Ammon's horn (tissue), 1 donor: ENCODE measurements at regions not wholly inside any gene's neighbourhood (a gene's known extent, or its start where the extent isn't known, plus 50 kb on each side); places are given as distances from the start of the nearest gene placed in this dataset.
"Not testable (repeated sequence)": the region's sequence is repeated elsewhere in the genome, so short reads cannot be mapped to it uniquely, and the experiment has no call there.

Experiments
- DNase-seq: peaks from one replicate; pipeline ENCODE4 v3.0.0-alpha.2; 2016; ENCODE audit warnings: low spot score

DNA sequence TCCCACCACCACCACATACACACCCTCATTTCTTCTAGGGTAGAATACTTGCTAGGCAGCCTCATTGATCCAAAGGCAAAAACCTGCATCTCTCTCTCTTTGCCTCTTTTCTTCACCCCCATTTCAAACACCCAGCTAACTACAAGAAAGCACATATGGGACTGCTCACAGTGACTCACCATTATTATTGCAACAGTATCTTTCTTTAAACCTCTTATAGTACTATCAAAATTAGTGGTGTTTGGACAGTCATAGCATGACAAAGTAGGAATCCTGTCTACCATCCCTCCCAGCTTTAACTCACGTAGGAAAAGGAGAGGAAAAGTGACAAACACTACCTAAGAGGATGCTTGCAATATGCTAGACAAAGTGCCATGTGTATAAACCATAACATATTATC is 422.5 kb upstream of the CRIM1 start:
- no peak for DNase-seq

DNA sequence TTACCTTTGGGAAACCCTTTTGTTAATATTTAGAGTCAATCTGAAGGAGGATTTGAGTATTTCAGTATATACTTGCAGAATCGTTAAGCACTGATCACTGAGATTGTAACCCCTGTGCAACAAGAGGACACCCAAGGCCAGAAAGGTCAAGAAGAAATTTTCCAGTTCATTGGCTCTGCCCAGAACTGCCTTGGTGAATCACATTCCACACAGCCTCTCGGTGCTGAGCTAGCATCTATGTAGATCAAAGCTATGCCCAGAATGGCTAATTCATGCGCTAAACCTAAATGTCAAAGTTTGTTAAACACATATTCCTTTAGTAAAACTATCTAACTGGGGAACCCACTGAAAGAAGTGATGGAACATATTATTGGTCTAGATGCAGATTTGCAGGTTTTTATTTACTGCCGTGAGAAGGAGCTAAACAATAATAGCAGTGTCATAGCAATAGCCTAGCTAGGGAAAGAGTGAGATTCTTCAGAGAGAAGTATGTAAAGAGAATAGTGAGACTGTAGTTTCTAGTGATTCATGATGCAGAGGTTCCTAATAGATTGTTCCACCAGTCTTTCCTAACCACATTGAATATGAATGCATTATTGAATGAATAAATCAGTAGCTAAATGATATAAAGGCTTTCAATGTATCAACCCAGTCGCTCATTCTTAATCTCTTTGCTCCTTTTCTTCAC is 423.2 kb upstream of the CRIM1 start:
- no peak for DNase-seq

DNA sequence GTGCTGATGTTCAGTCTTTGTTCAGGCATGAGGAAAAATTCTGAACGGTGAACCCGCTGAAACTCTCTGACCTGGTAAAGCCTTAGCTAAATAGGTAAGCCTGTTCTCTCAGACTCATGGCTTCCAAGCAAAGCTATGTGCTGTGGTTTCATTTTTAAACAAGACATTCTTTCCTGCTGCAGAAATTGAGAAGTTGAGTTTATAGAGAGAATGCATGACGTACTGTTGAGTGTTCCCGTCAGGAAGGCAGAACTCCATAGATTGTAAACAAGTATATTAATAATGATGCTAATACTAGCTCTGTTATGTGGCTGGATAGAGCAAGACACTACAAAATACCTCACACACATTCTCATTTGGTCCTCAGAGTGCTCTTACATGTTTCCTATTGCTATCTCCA is 424.0 kb upstream of the CRIM1 start:
- no peak for DNase-seq

DNA sequence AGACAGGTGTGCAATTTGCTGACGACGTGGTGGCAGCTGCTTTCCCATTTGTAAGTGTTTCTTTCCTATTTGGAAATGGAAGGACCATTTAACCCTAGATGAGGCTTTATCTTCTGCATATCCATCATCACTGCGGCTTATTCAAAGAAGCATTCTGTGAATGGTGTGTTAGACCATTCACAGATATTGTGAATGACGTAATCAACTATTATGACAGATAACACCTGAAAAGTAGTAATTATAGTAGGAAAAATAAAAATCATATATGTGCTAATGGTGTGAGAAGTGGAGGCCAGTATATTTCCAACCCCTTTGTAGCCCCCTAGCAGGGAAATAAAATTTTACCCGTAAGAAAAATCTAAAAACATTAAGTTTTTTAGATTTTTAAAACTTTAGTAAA is 424.5 kb upstream of the CRIM1 start:
- no peak for DNase-seq

DNA sequence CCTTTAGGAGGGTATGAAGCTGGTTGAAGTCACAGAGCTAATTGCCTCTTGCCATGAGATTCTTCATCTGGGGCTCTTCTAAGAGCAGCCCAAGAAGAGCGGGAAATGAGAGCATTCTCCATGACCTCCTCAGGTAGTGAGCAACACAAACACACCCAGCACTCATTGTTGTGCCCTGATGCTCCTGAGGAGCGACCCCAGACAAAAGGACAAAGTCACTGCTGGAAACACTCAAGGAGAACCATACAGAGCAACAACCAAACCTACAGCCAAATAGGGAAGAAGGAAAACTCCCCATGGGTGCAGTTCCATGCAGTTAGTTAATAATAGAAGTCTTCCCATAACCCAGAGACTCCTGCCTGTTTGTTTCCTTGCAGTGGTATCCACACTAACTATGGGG is 426.0 kb upstream of the CRIM1 start:
- no peak for DNase-seq

DNA sequence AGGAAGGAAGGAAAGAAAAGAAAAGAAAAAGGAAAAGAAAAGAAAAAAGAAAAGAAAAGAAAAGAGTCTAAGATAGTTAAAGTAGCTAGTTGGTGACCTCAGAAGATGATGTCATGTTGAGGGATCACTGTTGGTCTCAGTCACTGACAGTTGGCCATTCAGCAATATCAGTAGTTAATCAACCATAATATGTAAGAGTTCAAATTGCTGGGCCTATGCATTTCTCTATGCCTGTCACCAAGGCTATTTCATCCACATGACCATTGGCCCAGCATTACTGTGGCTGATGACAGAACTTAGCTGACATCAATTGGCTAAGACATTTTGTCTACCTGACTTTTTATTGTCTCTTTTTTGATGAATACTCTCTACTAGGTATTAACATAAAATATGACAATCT is 435.5 kb upstream of the CRIM1 start:
- no peak for DNase-seq

DNA sequence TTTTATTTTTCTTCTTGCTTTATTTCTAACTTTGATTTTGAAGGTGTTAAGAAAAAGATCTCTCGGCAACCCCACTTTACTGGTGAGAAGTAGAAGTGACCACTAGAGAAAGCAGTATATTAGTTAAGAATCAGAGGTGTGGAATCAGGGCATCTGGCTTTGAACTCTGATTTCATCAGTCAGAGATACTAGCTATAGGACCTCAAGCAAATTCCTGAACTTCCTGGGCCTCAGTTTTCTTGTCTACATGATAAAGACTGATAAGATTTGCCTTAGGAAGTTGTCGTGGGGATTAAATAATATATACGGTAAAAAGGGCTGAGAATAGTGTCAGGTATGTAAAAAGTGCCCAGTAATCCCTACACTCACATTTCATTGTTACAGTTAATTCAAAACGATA is 440.3 kb upstream of the CRIM1 start:
- no peak for DNase-seq

DNA sequence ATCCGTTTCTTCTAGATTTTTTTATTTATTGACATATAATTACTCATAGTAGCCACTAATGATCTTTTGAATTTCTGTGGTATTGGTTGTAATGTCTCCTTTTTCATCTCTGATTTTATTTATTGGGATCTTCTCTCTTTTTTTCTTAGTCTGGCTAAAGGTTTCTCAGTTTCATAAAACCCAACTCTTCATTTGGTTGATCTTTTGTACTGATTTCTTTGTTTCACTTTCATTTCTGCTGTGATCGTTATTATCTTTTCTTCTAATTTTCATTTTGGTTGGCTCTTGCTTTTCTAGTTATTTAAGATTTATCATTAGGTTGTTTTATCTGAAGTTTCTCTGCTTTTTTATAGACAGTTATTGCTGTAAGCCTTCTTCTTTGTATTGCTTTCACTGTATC is 463.6 kb upstream of the CRIM1 start:
- no peak for DNase-seq

DNA sequence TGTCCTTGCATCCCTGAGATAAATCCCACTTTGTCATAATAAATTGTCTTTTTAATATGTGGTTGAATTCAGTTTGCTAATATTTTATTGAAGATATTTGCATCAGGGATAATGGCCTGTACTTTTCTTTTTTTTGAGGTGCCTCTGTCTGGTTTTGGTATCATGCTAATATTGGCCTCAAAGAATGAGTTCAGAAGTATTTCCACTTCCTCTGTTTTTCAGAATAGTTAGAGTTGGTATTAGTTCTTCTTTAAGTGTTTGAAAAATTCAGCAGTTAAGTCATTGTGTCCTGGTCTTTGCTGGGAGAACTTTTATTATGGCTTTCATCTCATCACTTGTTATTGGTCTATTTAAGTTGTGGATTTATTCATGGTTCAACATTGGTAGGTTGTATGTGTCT is 464.1 kb upstream of the CRIM1 start:
- no peak for DNase-seq

DNA sequence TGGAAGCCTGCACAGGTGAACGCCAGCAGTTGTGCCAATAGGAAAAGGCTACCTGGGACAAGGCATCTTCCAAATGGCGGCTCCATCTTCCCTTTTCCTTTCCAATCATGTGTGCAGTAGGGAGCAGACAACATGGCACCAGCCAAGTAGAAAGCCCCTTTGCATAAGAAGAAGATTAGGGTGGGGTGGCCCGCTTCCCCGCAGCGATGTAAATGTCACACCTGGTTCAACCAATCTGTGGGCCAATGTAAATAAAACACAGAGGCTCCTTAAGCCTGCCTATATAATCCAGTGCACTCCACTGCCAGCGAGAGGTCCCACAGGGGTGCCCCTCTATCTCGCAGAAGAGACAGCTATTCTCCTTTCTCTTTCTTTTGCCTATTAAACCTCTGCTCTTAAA is 468.4 kb upstream of the CRIM1 start:
- no peak for DNase-seq

DNA sequence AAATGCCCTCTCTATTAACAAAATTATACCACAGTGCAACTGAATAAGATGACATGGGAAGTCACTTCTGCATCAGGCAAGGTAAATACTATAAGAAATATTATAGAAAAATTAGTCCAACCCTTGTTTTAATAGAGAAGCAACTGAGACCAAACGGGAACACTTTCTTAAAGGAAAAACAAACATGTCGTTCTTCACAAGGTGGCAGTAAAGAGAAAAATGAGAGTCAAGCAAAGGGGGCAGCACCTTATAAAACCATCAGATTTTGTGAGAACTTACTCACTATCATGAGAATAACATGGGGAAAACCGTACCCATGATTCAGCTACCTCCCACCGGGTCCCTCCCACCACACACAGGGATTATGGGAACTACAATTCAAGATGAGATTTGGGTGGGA is 481.7 kb upstream of the CRIM1 start:
- DNase-seq, result no peak

DNA sequence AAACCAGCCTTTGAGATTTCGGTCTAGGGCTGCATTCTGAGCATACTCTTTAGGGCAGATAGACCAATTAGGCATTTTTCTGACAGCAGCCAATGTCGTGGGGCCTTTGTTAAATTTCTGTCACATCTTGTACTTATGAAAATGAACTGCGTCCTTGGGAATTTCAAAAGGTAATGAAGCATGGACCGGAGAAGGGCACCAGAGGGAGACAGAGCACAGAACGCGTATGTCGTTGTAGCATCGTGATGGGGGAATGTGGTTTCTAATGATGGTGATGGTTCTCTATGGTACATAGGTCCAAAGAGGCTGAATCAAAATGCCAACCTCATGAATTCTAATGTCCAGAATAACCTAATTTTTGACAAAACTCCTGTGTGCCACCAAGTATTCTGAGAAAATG is 483.9 kb upstream of the CRIM1 start:
- DNase-seq, result no peak

DNA sequence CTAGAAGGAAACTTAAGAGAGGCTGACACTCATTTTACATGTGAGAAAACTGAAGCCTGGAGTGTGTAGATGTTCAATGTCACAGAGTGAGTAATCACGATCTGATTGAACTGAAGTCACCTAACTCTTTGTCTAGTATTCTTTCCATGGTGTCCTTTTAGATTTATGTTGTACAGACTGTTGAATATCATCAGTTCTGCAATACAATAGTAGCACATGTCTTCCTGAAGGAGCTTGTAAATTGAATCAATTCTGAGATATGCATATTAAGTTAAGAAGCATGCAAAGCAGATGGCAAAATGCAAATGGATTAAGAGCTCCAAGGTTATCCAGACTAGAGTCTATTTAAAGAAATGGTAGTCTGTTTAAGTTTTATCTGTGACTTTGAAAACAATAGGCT is 484.9 kb upstream of the CRIM1 start:
- no peak for DNase-seq

DNA sequence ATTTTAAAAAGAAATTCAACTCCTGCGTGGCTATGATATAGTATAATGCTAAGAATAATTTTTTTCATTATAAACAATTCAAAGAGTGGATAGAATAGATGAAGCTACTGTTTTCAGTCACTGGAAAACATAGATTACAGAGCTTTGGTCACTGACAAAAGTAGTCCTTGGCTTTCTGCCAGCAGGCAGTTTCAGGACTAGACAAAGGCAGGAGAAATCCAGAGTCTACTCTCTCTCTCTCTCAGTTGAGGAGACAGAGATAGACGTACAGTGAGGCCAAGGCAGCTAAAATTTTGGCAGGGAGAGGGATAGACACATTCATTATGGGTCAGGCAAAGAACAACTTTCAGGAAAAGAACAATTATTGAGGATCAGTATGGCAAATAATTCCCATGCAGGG is 491.4 kb upstream of the CRIM1 start:
- no peak for DNase-seq

DNA sequence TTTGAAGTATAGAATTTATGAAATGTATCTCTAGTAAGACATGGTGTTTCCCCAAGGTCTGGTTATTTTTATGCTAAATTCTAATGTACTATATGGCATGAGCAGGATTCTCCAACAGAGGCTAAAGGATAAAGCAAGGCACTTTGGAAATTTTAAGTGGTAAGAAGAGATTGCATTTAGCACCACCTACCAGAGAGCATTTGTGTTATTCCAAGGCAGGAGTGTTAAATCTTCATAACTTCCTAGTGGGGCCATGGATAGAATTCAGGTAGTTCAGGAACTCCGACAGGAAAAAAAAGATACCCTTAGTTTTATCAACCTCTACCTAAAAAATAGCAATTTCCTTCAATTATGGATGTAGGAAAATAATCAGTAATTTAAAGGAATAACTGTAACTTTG is 497.4 kb upstream of the CRIM1 start:
- DNase-seq, result no peak

DNA sequence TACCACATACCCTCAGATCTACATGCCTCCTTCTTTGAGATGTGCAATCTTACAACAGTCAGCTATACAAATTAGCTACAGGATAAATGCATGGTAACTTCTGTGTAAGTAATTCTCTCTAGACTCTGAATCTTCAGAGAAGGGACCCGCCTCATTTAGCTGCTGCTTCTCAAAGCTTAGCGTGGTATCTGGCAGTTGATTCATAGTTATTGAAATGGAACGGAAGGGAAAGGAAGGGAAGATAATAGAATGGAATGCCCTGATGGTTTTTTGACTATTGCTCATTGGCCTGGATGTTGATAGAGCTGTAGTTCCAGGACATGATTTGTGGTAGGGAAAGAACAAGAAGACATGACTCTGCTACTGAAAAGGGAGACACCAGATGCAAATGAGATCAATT is 498.1 kb upstream of the CRIM1 start:
- DNase-seq, result no peak

DNA sequence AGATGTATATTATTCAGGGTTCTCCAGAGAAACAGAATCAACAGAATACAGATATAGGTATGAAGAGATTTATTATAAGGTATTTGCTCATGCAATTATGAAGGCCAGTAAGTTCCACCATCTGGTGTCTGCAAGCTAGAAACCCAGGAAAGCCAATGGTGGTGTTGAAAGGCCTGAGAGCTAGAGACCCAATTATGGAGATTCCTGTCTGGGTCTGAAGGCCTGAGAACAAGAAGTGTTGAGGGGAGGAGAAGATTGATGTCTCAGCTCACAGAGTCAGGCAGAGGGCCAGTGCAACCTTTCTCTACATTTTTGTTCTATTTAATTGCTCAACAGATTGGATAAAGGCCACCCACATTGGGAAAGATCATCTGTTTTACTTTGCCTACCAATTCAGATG is 524.2 kb upstream of the CRIM1 start:
- DNase-seq, result no peak

DNA sequence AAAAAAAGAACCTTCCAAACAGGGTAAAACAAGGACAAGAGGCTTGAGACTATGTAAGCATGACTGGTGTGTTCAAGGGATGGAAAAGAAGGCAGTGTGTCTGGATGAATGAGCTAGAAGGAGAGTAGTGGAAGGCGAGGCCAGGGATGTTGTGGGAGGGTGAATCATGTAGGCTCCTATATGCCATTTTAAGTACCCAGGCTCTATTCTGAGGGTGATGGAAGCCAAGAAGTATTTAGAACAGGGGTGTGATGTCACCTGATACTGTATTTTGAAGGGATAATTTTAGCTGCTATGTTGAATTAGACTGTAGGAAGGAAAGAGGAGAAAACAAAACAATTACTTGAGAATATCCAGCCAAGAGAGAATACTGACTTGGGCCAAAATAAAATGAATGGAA is 524.7 kb upstream of the CRIM1 start:
- DNase-seq, result no peak

DNA sequence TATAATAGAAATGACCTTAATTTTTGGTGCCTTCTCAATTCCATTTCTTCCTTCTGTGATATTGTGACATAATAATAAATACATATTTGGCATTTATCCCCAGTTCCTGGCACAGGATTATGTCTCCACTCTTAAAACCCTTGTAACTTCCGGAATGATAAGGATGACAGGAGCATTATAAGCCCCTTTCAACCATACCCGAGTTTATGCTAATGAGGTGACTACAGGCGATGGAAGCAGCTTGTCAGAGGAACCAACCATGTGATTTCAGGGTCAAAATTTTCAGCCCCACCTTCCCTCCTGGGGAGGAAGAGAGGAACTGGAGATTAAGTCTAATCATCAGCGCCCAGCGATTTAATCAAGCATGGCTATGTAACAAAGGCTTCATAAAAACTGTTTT is 528.5 kb upstream of the CRIM1 start:
- no peak for DNase-seq

DNA sequence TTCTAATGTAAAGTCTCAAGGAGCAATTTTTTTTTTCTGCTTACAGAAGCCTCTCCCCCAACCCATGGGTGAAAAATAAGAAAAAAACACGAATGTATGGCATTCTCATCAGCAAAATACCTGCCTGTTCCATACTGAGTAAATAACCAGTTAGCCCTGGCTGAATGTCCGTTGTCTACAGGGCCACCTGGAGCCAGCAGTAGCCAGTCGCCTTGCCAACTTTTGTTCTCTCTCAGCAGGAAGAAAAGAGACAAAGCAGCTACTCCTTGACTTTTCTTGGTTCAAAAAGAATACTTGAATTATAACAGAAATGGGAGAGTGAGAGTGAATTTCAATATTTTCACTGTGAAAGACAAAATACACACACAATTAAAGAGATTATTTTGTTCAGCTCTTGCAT is 532.9 kb upstream of the CRIM1 start:
- no peak for DNase-seq

DNA sequence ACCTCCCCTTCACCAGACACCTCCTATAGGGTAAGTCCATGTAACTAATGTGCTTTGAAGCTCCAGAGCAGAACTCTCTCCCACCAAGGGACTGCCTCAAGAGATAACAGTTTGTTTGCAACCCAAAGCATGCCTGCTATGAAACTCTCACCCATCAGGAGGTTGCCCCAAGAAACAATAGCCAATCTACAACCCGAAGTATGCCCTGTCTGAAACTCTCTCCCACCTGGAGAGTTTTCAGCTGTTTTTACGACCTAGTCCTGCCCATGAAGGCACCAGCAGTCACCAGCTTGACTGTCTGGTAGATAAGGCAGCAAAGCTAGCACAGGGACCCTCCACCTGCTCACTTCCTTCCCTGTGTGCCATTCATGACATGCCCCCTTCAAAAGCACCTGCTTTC is 533.9 kb upstream of the CRIM1 start:
- DNase-seq, result no peak

DNA sequence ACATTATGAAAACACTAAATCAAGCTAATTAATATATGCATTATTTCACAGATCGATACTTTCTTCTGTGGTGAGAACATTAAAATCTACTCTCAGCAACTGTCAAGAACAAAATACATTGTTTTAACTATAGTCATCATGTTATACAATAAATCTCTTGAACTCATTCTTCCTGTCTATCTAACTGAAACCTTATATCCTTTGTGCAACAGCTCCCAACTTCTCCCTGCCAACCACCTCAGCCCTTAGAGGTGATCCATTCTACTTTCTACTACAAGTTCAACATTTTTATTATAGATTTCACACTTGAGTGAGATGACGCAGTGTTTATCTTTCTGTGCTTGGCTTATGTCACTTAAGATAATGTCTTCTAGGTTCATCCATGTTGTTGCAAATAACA is 535.2 kb upstream of the CRIM1 start:
- DNase-seq, result no peak

DNA sequence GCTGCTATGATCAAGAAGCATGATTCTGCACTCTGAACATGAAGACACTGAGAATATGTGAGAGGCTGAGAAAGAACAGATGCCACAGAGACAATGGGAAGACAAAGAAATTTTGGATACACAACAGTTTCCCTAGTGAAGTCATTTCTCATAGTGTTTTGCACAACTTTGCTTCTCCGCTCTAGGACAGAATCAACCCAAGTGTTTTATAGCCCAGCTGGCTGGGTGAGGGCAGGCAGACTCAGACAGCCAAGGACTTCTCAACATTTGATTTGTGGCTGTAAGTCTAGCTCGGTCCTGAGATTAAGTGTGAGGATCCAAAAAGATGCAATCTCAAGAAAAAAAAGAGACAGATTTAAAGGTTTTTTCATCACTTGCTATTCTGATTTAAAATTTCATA is 536.5 kb upstream of the CRIM1 start:
- no peak for DNase-seq

DNA sequence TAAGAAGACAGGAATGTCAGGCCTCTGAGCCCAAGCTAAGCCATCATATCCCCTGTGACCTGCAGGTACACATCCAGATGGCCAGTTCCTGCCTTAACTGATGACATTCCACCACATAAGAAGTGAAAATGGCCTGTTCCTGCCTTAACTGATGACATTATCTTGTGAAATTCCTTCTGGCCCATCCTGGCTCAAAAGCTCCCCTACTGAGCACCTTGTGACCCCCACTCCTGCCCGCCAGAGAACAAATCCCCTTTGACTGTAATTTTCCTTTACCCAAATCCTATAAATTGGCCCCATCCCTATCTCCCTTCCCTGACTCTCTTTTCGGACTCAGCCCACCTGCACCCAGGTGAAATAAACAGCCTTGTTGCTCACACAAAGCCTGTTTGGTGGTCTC is 537.2 kb upstream of the CRIM1 start:
- not testable (repeated sequence) for DNase-seq

DNA sequence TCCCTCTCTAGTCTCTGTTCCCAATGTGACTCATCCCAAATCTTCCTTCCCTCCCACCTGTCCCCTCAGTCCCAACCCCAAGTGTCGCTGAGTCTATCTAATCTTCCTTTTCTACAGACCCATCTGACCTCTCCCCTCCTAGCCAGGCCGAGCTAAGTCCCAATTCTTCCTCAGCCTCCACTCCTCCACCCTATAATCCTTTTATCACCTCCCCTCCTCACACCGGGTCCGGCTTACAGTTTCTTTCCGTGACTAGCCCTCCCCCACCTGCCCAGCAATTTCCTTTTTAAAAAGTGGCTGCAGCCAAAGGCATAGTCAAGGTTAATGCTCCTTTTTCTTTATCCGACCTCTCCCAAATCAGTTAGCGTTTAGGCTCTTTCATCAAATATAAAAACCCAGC is 541.0 kb upstream of the CRIM1 start:
- not testable (repeated sequence) for DNase-seq
